ES-I3 (cell line): ENCODE measurements at regions not wholly inside any gene's neighbourhood (a gene's known extent, or its start where the extent isn't known, plus 50 kb on each side); places are given as distances from the start of the nearest gene placed in this dataset.
"Not testable (repeated sequence)": the region's sequence is repeated elsewhere in the genome, so short reads cannot be mapped to it uniquely, and the experiment has no call there.

Experiments used
- H3K36me3 ChIP-seq: 2 replicates; pipeline ENCODE4 v1.6.1; 2013; ENCODE audit warnings: mild to moderate bottlenecking, low read length, control low read depth, moderate library complexity; ENCODE audit not compliant: insufficient read depth
- H3K4me1 ChIP-seq: 2 replicates; pipeline ENCODE4 v1.6.1; 2013; ENCODE audit warnings: mild to moderate bottlenecking, control low read depth, low read length; ENCODE audit not compliant: insufficient read depth
- H3K9ac ChIP-seq: 2 replicates; pipeline ENCODE4 v1.6.1; 2013; ENCODE audit warnings: low read depth, mild to moderate bottlenecking, low read length, moderate library complexity
- H3K9me3 ChIP-seq: 2 replicates; pipeline ENCODE4 v1.6.1; 2013; ENCODE audit warnings: mild to moderate bottlenecking, low read length, moderate library complexity; ENCODE audit not compliant: control insufficient read depth, insufficient read depth

GRCh38 chr13:61531383-61532065 is 115.9 kb upstream of the PCDH20 start:
- H3K9ac ChIP-seq: no peak overlapping the region
- H3K9me3 ChIP-seq: no peaks in the 10 kb centered on the region
- H3K36me3 ChIP-seq: no peaks in the 10 kb centered on the region

GRCh38 chr13:61519214-61519613 is 103.6 kb upstream of the PCDH20 start:
- not testable (repeated sequence) for H3K9me3 ChIP-seq, H3K4me1 ChIP-seq, H3K9ac ChIP-seq, H3K36me3 ChIP-seq

More at GRCh38 chr13:61531383-61532065, 115.9 kb upstream of the PCDH20 start:
- no peaks in the 10 kb centered on the region for H3K4me1 ChIP-seq

- H3K4me1 ChIP-seq: no peaks in the 10 kb centered on the region
- H3K9ac ChIP-seq: no peak overlapping the region
- no peaks in the 10 kb centered on the region; the same call in 1 of the 2 replicates for H3K9me3 ChIP-seq
- no peaks in the 10 kb centered on the region for H3K36me3 ChIP-seq
Observed at GRCh38 chr13:61508936-61509335, 93.3 kb upstream of the PCDH20 start.

- Histone ChIP-seq H3K36me3 (no peaks in the 10 kb centered on the region), H3K4me1 (no peaks in the 10 kb centered on the region), H3K9ac (no peak overlapping the region), H3K9me3 (no peaks in the 10 kb centered on the region)
Observed at GRCh38 chr13:61500176-61500575, 84.5 kb upstream of the PCDH20 start.

DNA sequence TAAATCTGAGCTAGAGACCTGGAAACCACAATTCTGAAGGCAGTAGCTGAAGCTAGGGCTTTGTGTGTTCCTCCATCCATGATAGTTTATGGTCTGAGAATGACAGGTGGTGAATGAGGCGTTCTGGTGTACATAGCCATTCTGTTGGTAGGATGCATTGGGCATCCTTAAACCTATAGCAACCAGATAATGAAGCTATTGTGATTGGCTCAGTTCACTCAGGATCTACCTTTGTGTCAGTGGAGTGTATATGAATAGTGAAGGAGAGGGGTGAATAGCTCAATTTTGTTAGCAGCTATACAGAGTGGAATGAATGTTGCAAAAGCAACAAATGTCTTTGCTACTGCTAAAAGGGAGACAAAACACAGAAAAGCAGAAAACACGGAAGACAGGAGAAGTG is 80.0 kb upstream of the PCDH20 start:
- Histone ChIP-seq H3K36me3 (no peaks in the 10 kb centered on the region), H3K4me1 (no peaks in the 10 kb centered on the region), H3K9me3 (no peaks in the 10 kb centered on the region), H3K9ac (no peak overlapping the region)

GRCh38 chr13:61493556-61493955 is 77.9 kb upstream of the PCDH20 start:
- not testable (repeated sequence) for H3K9ac ChIP-seq, H3K9me3 ChIP-seq, H3K36me3 ChIP-seq, H3K4me1 ChIP-seq

- H3K9me3 ChIP-seq: no peaks in the 10 kb centered on the region
- H3K9ac ChIP-seq: no peak overlapping the region
- H3K4me1 ChIP-seq: no peaks in the 10 kb centered on the region
- no peaks in the 10 kb centered on the region for H3K36me3 ChIP-seq
Observed at GRCh38 chr13:61486496-61486895, 70.8 kb upstream of the PCDH20 start.

GRCh38 chr13:61485128-61485765 is 69.6 kb upstream of the PCDH20 start:
- no peak overlapping the region for H3K9ac ChIP-seq
- no peaks in the 10 kb centered on the region for H3K36me3 ChIP-seq
- no peaks in the 10 kb centered on the region for H3K9me3 ChIP-seq
- H3K4me1 ChIP-seq: no peaks in the 10 kb centered on the region

DNA sequence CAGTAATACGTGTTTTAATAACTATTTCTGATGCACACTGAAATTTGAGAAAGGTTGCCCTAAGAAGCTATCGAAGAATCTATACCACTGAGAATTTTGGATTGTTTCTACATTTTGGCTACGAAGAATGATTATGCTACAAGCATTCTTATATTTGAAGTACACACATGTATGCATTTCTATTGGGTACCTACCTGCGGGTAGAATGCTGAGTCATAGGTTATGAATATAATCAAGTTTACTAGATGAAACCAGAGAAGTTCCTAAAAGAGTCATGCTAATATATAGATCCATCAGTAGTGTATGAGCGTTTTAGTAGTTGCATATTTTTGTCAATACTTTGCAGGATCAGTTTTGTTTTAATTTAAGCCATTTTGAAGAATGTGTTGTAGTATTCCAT is 62.0 kb upstream of the PCDH20 start:
- no peaks in the 10 kb centered on the region for H3K9me3 ChIP-seq
- H3K9ac ChIP-seq: no peak overlapping the region
- no peaks in the 10 kb centered on the region for H3K4me1 ChIP-seq
- no peaks in the 10 kb centered on the region for H3K36me3 ChIP-seq

GRCh38 chr13:61470786-61471185 is 55.1 kb upstream of the PCDH20 start:
- Histone ChIP-seq H3K9ac (no peak overlapping the region), H3K9me3 (no peaks in the 10 kb centered on the region; the same call in 1 of the 2 replicates), H3K36me3 (no peaks in the 10 kb centered on the region), H3K4me1 (no peaks in the 10 kb centered on the region)

DNA sequence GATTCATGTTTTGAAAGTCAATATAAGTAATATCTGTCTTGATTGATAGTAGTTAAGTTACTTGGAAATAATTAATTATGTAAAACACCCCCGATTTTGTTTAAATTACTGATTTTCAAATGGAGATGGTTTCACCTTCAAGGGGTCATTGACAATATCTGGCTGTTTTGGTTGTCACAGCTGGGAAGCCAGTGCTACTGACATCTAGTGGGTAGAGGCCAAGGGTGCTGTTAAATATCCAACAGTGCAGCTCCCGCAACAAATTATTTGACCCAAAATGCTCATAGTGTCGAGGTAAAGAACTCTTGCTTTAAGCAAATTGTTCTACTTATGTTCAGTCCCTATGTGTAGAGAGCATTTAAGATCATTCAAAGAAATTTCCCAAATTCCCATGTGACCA is 50.6 kb upstream of the PCDH20 start:
- Histone ChIP-seq H3K9ac (no peak overlapping the region), H3K9me3 (no peaks in the 10 kb centered on the region; the same call in 1 of the 2 replicates), H3K4me1 (no peaks in the 10 kb centered on the region), H3K36me3 (no peaks in the 10 kb centered on the region)
